Esophagus squamous epithelium (tissue), 4 donors: ENCODE measurements at regions not wholly inside any gene's neighbourhood (a gene's known extent, or its start where the extent isn't known, plus 50 kb on each side); places are given as distances from the start of the nearest gene placed in this dataset.

Experiments
- CTCF ChIP-seq, 6 experiments: fragments of 450-650 bp in 4 of 6; fragments of 200-600 bp in 2 of 6; sonication (generic) in 2 of 6; IDR thresholded peaks; one replicate each; pipeline ENCODE4 v1.5.1; 2016 to 2019; ENCODE audit warnings: antibody characterized with exemption in 6 of 6, mild to moderate bottlenecking in 4 of 6, moderate library complexity in 4 of 6
- POLR2A ChIP-seq, 4 donors: fragments of 450-650 bp; IDR thresholded peaks; one replicate each; pipeline ENCODE4 v1.6.1; 2017; ENCODE audit warnings: antibody characterized with exemption in 4 of 4, mild to moderate bottlenecking in 4 of 4, moderate library complexity in 3 of 4

DNA sequence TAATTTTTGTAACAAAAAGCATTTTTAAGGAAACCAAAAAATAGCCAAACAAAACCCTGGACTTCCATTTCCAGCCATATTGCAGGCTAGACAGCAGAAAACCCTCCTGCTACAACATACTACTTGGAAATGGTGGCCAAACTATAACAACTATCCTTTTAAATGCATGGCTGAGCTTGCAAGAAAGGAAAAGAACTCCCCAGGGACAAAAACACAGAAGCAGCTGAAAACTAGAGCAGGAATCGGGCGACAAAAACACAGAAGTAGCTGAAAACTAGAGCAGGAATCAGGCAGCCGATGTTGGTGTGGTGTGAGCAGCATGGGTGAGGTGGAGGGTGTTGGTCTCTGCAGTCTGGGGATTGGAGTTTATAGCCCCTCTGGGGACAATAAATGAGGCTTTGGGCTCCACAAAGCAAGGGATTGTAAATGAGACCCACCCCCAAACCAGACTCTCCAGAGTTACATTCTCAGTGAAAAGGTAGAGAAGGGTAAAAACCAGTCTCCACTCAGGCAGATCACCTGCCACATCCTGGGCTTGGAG is 95.2 kb downstream of the C9orf50 start:
- TF ChIP-seq POLR2A (IDR thresholded peaks at IDR 0.05) (no peak), CTCF (IDR thresholded peaks at IDR 0.05) (no peak)
